ENCODE measurements at regions not wholly inside any gene's neighbourhood (a gene's known extent, or its start where the extent isn't known, plus 50 kb on each side); places are given as distances from the start of the nearest gene placed in this dataset.

DNA sequence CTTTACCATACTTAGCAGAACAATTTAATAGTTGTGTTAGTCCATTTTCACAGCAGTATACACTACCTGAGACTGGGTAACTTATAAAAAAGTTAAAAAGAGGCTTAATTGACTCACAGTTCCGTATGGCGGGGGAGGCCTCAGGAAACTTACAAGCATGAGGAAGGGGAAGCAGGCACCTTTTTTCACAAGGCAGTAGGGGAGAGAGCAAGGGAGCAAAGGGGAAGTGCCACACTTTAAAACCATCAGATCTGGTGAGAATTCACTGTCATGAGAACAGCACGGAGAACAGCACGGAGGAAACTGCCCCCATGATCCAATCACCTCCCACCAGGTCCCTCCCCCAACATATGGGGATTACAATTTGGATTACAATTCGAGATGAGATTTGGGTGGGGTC lies 269.9 kb downstream of the MTRR start:
- Histone ChIP-seq H3K4me1 (no peaks in the 10 kb centered on the region), H3K36me3 (no peaks in the 10 kb centered on the region), H3K9me3 (no peaks in the 10 kb centered on the region), H3K27me3 (no peaks in the 10 kb centered on the region), H3K27ac (no peak overlapping the region), H3K4me3 (no peak overlapping the region)
- TF ChIP-seq, protein P1, sequence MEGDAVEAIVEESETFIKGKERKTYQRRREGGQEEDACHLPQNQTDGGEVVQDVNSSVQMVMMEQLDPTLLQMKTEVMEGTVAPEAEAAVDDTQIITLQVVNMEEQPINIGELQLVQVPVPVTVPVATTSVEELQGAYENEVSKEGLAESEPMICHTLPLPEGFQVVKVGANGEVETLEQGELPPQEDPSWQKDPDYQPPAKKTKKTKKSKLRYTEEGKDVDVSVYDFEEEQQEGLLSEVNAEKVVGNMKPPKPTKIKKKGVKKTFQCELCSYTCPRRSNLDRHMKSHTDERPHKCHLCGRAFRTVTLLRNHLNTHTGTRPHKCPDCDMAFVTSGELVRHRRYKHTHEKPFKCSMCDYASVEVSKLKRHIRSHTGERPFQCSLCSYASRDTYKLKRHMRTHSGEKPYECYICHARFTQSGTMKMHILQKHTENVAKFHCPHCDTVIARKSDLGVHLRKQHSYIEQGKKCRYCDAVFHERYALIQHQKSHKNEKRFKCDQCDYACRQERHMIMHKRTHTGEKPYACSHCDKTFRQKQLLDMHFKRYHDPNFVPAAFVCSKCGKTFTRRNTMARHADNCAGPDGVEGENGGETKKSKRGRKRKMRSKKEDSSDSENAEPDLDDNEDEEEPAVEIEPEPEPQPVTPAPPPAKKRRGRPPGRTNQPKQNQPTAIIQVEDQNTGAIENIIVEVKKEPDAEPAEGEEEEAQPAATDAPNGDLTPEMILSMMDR (IDR thresholded peaks at IDR 0.05), result no peak
- TF ChIP-seq POLR2AphosphoS5 (IDR thresholded peaks at IDR 0.05; ENCODE audit: insufficient read depth in 1 of 2, low read depth in 1 of 2) (no peak), POLR2A (IDR thresholded peaks at IDR 0.05) (no peak)
- intact Hi-C loops (cut with DNase I), result no loop called here
- no peak for DNase-seq (ENCODE audit: extremely low spot score in 2 of 2)

DNA sequence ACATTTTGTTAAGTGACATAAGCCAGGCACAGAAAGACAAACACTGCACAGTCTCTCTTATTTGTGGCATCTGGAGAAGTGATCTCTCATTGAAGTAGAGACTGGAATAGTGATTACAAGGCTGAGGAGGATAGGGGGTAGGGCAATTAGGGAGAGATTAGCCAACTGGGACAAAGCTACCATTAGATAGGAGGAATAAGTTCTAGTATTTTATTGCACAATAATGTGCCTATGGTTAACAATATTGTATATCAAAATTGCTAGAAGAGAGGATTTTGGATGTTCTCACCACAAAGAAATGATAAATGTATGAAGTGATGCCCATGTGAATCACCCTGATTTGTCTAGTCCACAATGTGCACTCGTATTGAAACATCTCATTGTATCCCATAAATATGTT lies 281.8 kb downstream of the MTRR start:
- Histone ChIP-seq H3K4me1 (no peaks in the 10 kb centered on the region), H3K9me3 (no peaks in the 10 kb centered on the region), H3K4me3 (no peak overlapping the region), H3K27ac (no peak overlapping the region), H3K27me3 (no peaks in the 10 kb centered on the region), H3K36me3 (no peaks in the 10 kb centered on the region)
- DNase-seq (ENCODE audit: extremely low spot score in 2 of 2), result no peak
- TF ChIP-seq POLR2AphosphoS5 (IDR thresholded peaks at IDR 0.05; ENCODE audit: insufficient read depth in 1 of 2, low read depth in 1 of 2) (no peak), POLR2A (IDR thresholded peaks at IDR 0.05) (no peak)
- TF ChIP-seq, protein P1 (IDR thresholded peaks at IDR 0.05), result no peak
- intact Hi-C loops (cut with DNase I), result no loop called here

DNA sequence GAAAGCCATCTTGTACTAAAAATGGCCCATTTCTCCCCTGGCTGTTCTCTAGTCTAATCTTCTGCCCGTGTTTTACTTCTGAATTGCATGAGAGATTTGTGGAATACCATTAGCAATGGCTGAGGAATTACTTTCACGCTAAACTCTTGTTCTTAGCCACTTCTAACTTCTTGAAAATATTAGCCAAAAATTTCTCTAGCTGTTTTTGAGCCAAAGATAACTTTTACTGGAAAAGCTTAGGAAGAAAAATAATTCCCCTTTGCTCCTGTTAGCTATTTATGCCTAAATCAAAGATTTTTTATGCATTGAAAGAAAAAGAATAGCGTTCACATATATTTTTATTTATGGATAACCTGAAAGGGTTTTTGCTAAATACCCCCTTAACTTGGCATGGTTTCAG lies 287.8 kb downstream of the MTRR start:
- DNase-seq (ENCODE audit: extremely low spot score in 2 of 2), result no peak
- intact Hi-C loops (cut with DNase I), result no loop called here

DNA sequence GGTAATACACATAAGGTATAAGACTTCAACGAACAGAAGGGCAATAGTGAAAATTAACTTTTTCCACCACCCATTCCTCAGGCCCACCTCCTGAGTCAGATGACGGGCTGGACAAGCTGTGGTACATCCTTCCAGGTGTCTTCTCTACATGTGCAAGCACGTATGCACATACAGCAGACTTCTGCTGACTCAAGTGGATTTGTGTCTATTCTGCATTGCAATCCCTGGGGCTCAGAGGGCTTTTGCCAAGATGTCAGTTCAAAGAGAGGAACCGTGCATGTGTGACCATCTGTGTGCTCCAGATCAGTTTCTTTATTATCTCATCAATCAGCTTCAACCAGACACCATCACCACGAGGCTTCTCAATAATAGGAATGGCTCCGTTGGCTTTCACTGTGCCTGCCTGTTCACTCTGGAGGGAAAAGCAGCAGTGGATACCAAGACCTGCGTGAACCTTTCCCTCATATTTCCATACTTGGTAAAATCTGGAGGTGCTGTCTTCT lies 288.4 kb downstream of the MTRR start:
- Histone ChIP-seq H3K9me3 (no peaks in the 10 kb centered on the region), H3K4me1 (no peaks in the 10 kb centered on the region), H3K4me3 (no peak overlapping the region), H3K27ac (no peak overlapping the region), H3K36me3 (no peaks in the 10 kb centered on the region), H3K27me3 (no peaks in the 10 kb centered on the region)
- DNase-seq (ENCODE audit: extremely low spot score in 2 of 2), result no peak
- intact Hi-C loops (cut with DNase I), result no loop called here
- TF ChIP-seq, protein P1 (IDR thresholded peaks at IDR 0.05), result no peak
- TF ChIP-seq POLR2AphosphoS5 (IDR thresholded peaks at IDR 0.05; ENCODE audit: insufficient read depth in 1 of 2, low read depth in 1 of 2), result no peak
- TF ChIP-seq POLR2A (IDR thresholded peaks at IDR 0.05), result no peak

More for the DNA sequence above, 287.8 kb downstream of the MTRR start:
- no peaks in the 10 kb centered on the region for H3K36me3 ChIP-seq
- no peaks in the 10 kb centered on the region for H3K9me3 ChIP-seq
- TF ChIP-seq POLR2A (IDR thresholded peaks at IDR 0.05) (no peak), POLR2AphosphoS5 (IDR thresholded peaks at IDR 0.05; ENCODE audit: insufficient read depth in 1 of 2, low read depth in 1 of 2) (no peak)
- TF ChIP-seq, protein P1 (IDR thresholded peaks at IDR 0.05), result no peak
- no peak overlapping the region for H3K27ac ChIP-seq
- H3K27me3 ChIP-seq, result no peaks in the 10 kb centered on the region
- no peaks in the 10 kb centered on the region for H3K4me1 ChIP-seq
- H3K4me3 ChIP-seq, result no peak overlapping the region

DNA sequence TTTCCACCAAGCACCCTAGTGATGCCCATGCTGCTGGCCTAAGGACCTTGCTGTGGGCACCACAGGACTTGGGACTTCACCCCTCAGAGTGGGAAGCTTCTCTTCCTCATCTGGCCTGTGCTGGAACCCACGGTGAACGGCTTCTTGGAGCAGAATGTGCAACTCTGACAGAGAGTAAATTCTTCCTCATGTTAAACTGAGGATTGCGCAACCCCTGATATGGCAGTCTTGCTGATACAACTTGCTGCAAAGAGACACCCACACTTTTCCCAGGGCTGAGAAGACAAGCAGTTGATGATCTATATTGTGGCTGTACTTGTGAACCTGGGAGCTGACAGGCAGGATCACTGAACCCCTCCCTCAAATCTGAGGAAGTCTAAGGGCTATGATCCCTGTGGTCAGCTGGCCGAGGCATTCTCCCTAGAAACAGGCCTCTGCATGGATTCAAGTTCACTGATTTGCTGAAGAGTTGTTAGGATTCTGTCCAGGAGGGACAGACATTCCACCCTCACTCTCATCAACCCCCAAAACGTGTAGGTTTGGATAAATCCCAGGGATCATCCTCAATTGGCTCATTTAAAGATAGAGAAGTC lies 307.2 kb downstream of the MTRR start:
- Histone ChIP-seq H3K4me1 (no peaks in the 10 kb centered on the region), H3K27ac (no peak overlapping the region), H3K36me3 (no peaks in the 10 kb centered on the region), H3K27me3 (no peaks in the 10 kb centered on the region), H3K4me3 (no peak overlapping the region), H3K9me3 (no peaks in the 10 kb centered on the region)
- no peak for DNase-seq (ENCODE audit: extremely low spot score in 2 of 2)
- intact Hi-C loops (cut with DNase I), result no loop called here
- TF ChIP-seq POLR2A (IDR thresholded peaks at IDR 0.05), result no peak
- no peak for TF ChIP-seq POLR2AphosphoS5 (IDR thresholded peaks at IDR 0.05; ENCODE audit: insufficient read depth in 1 of 2, low read depth in 1 of 2)
- TF ChIP-seq, protein P1 (IDR thresholded peaks at IDR 0.05), result no peak
